ENCODE measurements at regions not wholly inside any gene's neighbourhood (a gene's known extent, or its start where the extent isn't known, plus 50 kb on each side); places are given as distances from the start of the nearest gene placed in this dataset.
A peak's percentile ranks its signal among the peaks of the same experiment; 100 is the strongest.
"Not testable (repeated sequence)": the region's sequence is repeated elsewhere in the genome, so short reads cannot be mapped to it uniquely, and the experiment has no call there.

GRCh38 chr14:85319998-85320630 lies 209.8 kb upstream of the FLRT2 start:
- DNase-seq (ENCODE audit: extremely low read depth, low read depth, low spot score), result peak; percentile 45

GRCh38 chr14:85325134-85326017 lies 204.6 kb upstream of the FLRT2 start:
- no peak for DNase-seq (ENCODE audit: extremely low read depth, low read depth, low spot score)

- DNase-seq (ENCODE audit: extremely low read depth, low read depth, low spot score), result no peak
Observed at GRCh38 chr14:85332401-85332800, 197.5 kb upstream of the FLRT2 start.

GRCh38 chr14:85333313-85333712 lies 196.6 kb upstream of the FLRT2 start:
- DNase-seq (ENCODE audit: extremely low read depth, low read depth, low spot score), result no peak

GRCh38 chr14:85333841-85334240 lies 196.1 kb upstream of the FLRT2 start:
- no peak for DNase-seq (ENCODE audit: extremely low read depth, low read depth, low spot score)

GRCh38 chr14:85334316-85334715 lies 195.6 kb upstream of the FLRT2 start:
- DNase-seq (ENCODE audit: extremely low read depth, low read depth, low spot score), result no peak

- no peak for DNase-seq (ENCODE audit: extremely low read depth, low read depth, low spot score)
Observed at GRCh38 chr14:85336257-85336656, 193.7 kb upstream of the FLRT2 start.

GRCh38 chr14:85336817-85337216 lies 193.1 kb upstream of the FLRT2 start:
- DNase-seq (ENCODE audit: extremely low read depth, low read depth, low spot score), result no peak

- DNase-seq (ENCODE audit: extremely low read depth, low read depth, low spot score), result no peak
Observed at GRCh38 chr14:85338895-85339294, 191.0 kb upstream of the FLRT2 start.

GRCh38 chr14:85342858-85343607 lies 186.9 kb upstream of the FLRT2 start:
- DNase-seq (ENCODE audit: extremely low read depth, low read depth, low spot score), result no peak

- no peak for DNase-seq (ENCODE audit: extremely low read depth, low read depth, low spot score)
Observed at GRCh38 chr14:85344171-85344570, 185.8 kb upstream of the FLRT2 start.

- DNase-seq (ENCODE audit: extremely low read depth, low read depth, low spot score), result no peak
Observed at GRCh38 chr14:85344847-85345570, 184.9 kb upstream of the FLRT2 start.

GRCh38 chr14:85350667-85351066 lies 179.3 kb upstream of the FLRT2 start:
- no peak for DNase-seq (ENCODE audit: extremely low read depth, low read depth, low spot score)

GRCh38 chr14:85352588-85352987 lies 177.4 kb upstream of the FLRT2 start:
- DNase-seq (ENCODE audit: extremely low read depth, low read depth, low spot score), result not testable (repeated sequence)

GRCh38 chr14:85357120-85357519 lies 172.8 kb upstream of the FLRT2 start:
- DNase-seq (ENCODE audit: extremely low read depth, low read depth, low spot score), result no peak

GRCh38 chr14:85358136-85358785 lies 171.7 kb upstream of the FLRT2 start:
- no peak for DNase-seq (ENCODE audit: extremely low read depth, low read depth, low spot score)

GRCh38 chr14:85359505-85359904 lies 170.4 kb upstream of the FLRT2 start:
- DNase-seq (ENCODE audit: extremely low read depth, low read depth, low spot score), result no peak

GRCh38 chr14:85363358-85363757 lies 166.6 kb upstream of the FLRT2 start:
- DNase-seq (ENCODE audit: extremely low read depth, low read depth, low spot score), result no peak

- no peak for DNase-seq (ENCODE audit: extremely low read depth, low read depth, low spot score)
Observed at GRCh38 chr14:85366226-85366625, 163.7 kb upstream of the FLRT2 start.

GRCh38 chr14:85380881-85381280 lies 149.1 kb upstream of the FLRT2 start:
- no peak for DNase-seq (ENCODE audit: extremely low read depth, low read depth, low spot score)

Measured in glomerular endothelial cell (primary cell).